ENCODE measurements at regions not wholly inside any gene's neighbourhood (a gene's known extent, or its start where the extent isn't known, plus 50 kb on each side); places are given as distances from the start of the nearest gene placed in this dataset.
"Not testable (repeated sequence)": the region's sequence is repeated elsewhere in the genome, so short reads cannot be mapped to it uniquely, and the experiment has no call there.

DNA sequence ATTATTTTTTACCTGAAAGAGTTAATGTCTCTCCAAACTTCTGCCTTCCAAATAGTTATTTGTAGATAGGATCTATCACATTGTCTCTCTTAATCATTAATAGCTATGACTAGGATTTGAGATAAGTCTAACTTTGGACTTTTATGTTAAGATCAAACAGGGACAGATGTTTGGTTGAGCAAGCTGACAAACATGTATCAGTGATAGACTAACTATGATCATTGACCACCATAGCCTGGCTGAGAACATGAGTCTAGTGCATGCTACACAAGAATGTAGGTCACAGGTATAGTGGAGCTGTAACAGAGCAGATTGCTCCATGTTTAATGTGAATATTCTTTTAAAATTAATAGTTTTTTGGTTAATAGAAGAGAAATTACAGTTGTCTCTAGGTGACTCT is 52.0 kb downstream of the SYT15B start:
- H3K4me1 ChIP-seq; DNase-seq; H3K4me3 ChIP-seq; H3K27ac ChIP-seq (replicated peaks); intact Hi-C loops (cut with micrococcal nuclease); H3K36me3 ChIP-seq; H3K9me3 ChIP-seq (replicated peaks); H3K27me3 ChIP-seq (ENCODE audit: low read depth): not testable (repeated sequence)

DNA sequence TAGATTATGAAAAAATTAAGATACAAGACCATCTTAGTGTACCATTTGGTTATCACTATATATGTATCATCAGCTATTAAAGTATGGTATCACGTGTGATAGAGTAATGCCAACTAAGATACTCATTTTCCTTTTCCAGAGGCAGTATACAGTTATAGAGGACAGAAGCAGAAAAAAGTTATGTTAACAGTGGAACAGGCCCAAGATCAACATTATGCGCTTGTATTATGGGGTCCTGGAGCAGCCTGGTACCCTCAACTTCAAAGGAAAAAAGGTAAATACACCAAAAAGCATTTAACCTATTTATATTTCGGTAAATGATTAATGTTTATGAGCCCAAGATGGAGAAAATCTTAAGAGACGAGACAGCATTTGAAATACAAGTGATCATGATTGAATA is 52.9 kb downstream of the SYT15B start:
- H3K27me3 ChIP-seq (ENCODE audit: low read depth); H3K36me3 ChIP-seq; intact Hi-C loops (cut with micrococcal nuclease); DNase-seq; H3K4me1 ChIP-seq; H3K27ac ChIP-seq (replicated peaks); H3K4me3 ChIP-seq; H3K9me3 ChIP-seq (replicated peaks): not testable (repeated sequence)

- H3K4me1 ChIP-seq; H3K9me3 ChIP-seq (replicated peaks); H3K27me3 ChIP-seq (ENCODE audit: low read depth); H3K36me3 ChIP-seq; intact Hi-C loops (cut with micrococcal nuclease): not testable (repeated sequence)
- Histone ChIP-seq H3K27ac (replicated peaks) (peak overlapping the region; percentile 73), H3K4me3 (peak overlapping the region; percentile 63)
- DNase-seq = peak; percentile 82
Measured at GRCh38 chr10:47705698-47706414, 57.5 kb downstream of the SYT15B start.

DNA sequence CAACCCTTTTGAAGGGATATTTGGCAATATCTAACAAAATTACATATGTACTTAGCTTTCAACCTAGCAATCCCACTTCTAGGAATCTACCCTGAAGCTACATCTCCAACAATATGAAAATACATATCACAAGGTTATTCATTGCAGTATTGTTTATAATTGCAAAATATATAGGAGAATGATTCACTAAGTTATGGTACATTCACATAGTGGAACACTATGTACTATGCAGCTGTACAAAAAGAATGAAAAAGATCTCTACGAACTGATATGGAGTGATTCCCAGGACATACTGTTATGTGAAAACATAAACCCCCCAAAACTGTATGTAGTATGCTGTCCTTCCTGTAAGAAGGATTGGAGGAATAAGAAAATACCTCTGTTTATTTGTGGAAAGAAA is 62.1 kb downstream of the SYT15B start:
- DNase-seq; H3K9me3 ChIP-seq (replicated peaks); H3K27me3 ChIP-seq (ENCODE audit: low read depth); H3K4me3 ChIP-seq; H3K4me1 ChIP-seq; H3K27ac ChIP-seq (replicated peaks); H3K36me3 ChIP-seq; intact Hi-C loops (cut with micrococcal nuclease): not testable (repeated sequence)

DNA sequence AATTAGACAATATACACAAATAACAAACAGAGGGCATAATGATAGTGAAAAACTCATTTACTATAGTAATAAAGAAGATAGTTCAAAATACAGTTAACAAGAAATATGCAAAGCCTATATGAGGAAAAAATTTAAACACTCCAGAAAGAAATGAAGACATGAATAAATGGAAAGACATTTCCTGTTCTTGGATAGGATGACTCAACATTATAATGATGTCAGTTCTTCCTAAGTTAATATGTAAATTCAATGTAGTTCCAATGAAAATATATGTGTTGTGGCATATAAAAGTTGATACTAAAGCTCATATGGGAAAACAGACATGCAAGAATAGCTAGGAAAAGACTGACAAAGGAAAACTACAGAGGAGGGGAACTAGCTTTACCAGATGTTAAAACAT is 63.5 kb downstream of the SYT15B start:
- H3K4me1 ChIP-seq; H3K27me3 ChIP-seq (ENCODE audit: low read depth); intact Hi-C loops (cut with micrococcal nuclease); H3K27ac ChIP-seq (replicated peaks); H3K36me3 ChIP-seq; H3K9me3 ChIP-seq (replicated peaks); DNase-seq; H3K4me3 ChIP-seq: not testable (repeated sequence)

DNA sequence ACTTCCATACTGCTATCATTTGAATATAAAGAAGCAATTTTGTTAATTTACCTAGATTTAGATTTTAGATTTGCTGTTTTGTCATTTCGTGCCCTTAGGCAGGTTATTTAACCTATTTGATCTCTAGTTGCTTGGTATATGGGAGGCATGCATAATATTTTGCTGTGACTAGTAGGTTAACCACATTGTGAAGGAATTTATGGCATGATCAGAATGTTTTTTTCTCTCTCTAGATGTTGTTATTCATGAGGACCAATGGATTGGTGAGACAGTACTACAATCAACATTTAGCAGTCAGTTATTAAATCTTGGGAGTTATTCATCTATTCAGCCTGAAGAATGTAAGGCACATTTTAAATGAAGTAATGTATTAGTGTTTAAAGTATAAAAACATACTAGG is 67.2 kb downstream of the SYT15B start:
- H3K4me3 ChIP-seq; intact Hi-C loops (cut with micrococcal nuclease); H3K36me3 ChIP-seq; H3K4me1 ChIP-seq; DNase-seq; H3K9me3 ChIP-seq (replicated peaks); H3K27ac ChIP-seq (replicated peaks); H3K27me3 ChIP-seq (ENCODE audit: low read depth): not testable (repeated sequence)

- H3K27ac ChIP-seq (replicated peaks); H3K36me3 ChIP-seq; H3K4me3 ChIP-seq; intact Hi-C loops (cut with micrococcal nuclease); H3K4me1 ChIP-seq; H3K9me3 ChIP-seq (replicated peaks); H3K27me3 ChIP-seq (ENCODE audit: low read depth); DNase-seq: not testable (repeated sequence)
Measured at GRCh38 chr10:47695149-47695548, 68.2 kb downstream of the SYT15B start.

GRCh38 chr10:47690304-47690703 is 73.1 kb downstream of the SYT15B start:
- H3K27ac ChIP-seq (replicated peaks); H3K4me1 ChIP-seq; H3K27me3 ChIP-seq (ENCODE audit: low read depth); H3K36me3 ChIP-seq; H3K4me3 ChIP-seq; H3K9me3 ChIP-seq (replicated peaks); intact Hi-C loops (cut with micrococcal nuclease); DNase-seq: not testable (repeated sequence)

DNA sequence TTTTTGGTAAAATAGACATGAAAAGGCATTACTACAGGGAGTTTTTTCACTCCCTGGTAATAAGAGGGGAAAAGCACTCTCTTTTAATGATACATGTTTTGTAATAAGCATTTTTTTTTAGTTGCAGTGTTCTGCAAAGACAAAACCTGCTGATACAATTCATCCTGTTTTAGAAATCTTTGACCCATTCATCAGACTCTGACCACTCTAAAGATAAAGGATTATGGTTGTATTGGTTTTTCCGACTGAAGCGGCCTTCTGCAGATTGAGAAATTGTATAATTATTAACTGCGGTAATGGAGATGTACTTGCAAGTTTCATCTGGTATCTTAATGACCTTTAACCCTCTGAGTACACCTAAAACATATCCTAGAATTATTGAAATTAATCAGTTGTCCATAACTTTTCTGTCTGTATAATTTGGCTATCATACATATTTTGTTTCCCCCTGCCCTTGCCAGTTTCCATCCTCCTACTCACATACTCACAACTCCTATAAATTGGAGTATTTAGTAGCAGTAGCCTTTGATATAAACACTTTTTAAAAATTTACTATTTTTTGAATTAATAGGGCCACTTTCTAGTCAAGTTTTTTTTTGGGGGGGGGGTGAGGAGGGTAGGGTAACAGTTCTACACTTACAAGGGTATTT is 79.4 kb downstream of the SYT15B start:
- H3K36me3 ChIP-seq; intact Hi-C loops (cut with micrococcal nuclease); H3K9me3 ChIP-seq (replicated peaks); H3K27ac ChIP-seq (replicated peaks); H3K4me3 ChIP-seq; DNase-seq; H3K27me3 ChIP-seq (ENCODE audit: low read depth); H3K4me1 ChIP-seq: not testable (repeated sequence)

DNA sequence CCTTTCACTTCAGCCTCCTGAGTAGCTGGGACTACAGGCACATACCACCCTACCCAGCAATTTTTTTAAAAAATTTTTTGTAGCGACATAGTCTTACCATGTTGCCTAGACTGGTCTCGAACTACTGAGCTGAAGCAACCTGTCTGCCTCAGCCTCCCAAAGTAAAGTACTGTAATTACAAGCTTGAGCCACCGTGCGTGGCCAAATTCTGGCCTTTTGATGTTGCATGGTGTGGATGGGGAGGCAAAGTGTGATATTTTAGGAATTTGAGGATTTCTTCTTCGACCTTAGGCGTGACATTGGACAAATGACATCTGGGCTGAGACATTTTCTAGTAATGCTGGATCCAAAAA is 81.8 kb downstream of the SYT15B start:
- H3K27ac ChIP-seq (replicated peaks); H3K36me3 ChIP-seq; H3K27me3 ChIP-seq (ENCODE audit: low read depth); H3K4me1 ChIP-seq; intact Hi-C loops (cut with micrococcal nuclease); H3K9me3 ChIP-seq (replicated peaks); DNase-seq; H3K4me3 ChIP-seq: not testable (repeated sequence)

DNA sequence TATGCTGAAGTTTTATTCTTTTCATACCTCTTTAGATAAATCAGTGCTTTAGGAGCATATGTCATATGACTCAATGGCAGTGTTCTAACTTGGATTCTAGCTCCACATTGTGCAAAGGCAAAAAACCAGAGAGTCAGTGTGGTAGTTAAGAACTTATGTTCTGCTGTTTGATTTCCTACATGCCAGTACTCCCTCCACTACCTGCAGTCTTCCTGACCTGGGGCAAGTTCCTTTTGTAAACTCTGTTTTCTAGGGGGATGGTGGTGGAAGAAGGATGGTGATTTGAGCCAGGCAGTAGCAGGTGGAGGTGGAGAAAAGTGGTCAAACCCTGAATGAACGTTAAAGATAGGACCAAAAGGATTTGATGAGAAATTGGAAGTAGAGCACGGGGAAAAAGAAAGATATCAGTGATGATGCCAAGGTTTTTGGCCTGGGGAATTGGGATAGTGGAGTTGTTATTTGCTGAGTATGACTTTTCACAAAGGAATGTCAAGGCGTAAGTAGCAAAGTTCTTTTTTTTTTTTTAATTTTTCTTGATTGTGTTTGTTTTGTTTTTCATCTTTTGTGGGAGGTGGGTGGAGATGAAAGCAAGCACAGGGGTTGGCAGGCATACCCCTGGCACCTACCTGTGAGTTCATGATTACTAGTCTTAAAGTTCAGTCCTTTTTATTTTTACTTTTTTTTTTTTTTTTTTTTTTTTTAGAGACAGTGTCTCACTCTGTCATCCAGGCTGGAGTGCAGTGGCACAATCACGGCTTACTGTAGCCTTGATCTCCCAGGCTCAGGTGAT is 82.3 kb downstream of the SYT15B start:
- DNase-seq; H3K4me3 ChIP-seq; H3K27ac ChIP-seq (replicated peaks); H3K27me3 ChIP-seq (ENCODE audit: low read depth); H3K36me3 ChIP-seq; H3K4me1 ChIP-seq; H3K9me3 ChIP-seq (replicated peaks); intact Hi-C loops (cut with micrococcal nuclease): not testable (repeated sequence)

DNA sequence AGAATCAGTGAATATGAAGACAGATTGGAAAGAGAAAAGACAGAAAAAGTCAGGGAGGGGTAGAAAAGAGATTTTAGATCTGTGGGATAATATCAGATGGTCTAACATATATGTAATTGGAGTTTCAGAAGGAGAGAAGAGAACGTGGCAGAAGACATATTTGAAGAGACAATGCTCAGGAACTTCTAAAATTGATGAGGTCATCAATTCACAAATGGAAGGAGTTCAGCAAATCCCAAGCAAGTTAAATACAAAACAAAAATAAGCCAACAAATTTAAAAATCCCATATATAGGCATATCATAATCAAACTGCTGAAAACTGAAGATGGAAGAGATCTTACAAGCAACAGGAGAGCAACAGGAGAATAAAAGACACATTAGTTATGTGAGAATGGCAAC is 87.3 kb downstream of the SYT15B start:
- DNase-seq; H3K4me3 ChIP-seq; H3K4me1 ChIP-seq; H3K27me3 ChIP-seq (ENCODE audit: low read depth); intact Hi-C loops (cut with micrococcal nuclease); H3K36me3 ChIP-seq; H3K27ac ChIP-seq (replicated peaks): not testable (repeated sequence)
- H3K9me3 ChIP-seq (replicated peaks) = peaks cover 15% of the 10 kb centered on the region

GRCh38 chr10:47675577-47675976 is 87.8 kb downstream of the SYT15B start:
- H3K4me3 ChIP-seq; DNase-seq; intact Hi-C loops (cut with micrococcal nuclease); H3K4me1 ChIP-seq; H3K27me3 ChIP-seq (ENCODE audit: low read depth); H3K27ac ChIP-seq (replicated peaks); H3K36me3 ChIP-seq: not testable (repeated sequence)
- H3K9me3 ChIP-seq (replicated peaks) = peaks cover 15% of the 10 kb centered on the region

DNA sequence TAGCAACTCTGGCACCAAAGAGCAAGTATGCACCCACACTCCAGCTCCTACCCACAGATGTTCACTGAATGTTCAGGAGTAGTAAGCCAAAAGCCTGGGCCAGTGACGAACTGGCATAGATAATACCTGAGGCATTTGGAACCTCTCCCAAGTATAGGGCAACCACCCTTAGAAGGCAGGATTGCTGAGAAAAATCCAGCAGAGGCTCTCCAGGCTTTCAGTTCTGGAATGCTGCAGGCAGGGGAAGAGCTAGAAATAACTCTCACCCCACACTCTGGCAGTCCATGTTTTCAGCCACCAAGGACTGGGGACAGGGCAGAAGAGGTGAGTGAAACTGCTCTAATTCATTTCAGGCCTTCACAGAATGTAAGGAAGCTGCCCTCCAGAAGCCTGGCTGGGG is 90.3 kb downstream of the SYT15B start:
- peak overlapping the region; percentile 23 for H3K27ac ChIP-seq (replicated peaks)
- H3K9me3 ChIP-seq (replicated peaks) = peaks cover 15% of the 10 kb centered on the region
- H3K4me3 ChIP-seq; H3K4me1 ChIP-seq; H3K36me3 ChIP-seq; H3K27me3 ChIP-seq (ENCODE audit: low read depth); DNase-seq; intact Hi-C loops (cut with micrococcal nuclease): not testable (repeated sequence)
